ENCODE measurements at regions not wholly inside any gene's neighbourhood (a gene's known extent, or its start where the extent isn't known, plus 50 kb on each side); places are given as distances from the start of the nearest gene placed in this dataset.

DNA sequence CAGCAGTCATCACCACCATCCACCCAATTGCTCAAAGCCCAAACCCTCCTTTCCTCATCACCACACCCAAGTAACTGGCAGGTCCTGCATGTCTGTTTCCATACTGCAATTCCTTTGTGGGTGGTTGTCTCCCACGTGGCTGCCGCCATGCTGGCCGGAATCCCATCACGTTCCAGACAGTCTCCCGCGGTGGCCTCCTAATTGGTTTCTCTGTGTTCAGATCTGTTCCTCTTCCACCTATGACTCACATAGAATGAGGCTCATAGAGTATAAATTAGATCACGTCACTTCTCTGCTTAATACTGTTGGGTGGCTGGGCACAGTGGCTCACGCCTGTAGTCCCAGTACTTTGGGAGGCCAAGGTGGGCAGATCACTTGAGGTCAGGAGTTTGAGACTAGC lies 813.0 kb downstream of the TYW1 start:
- no peak for TF ChIP-seq RAD21 (IDR thresholded peaks at IDR 0.05)
- TF ChIP-seq, protein P1, sequence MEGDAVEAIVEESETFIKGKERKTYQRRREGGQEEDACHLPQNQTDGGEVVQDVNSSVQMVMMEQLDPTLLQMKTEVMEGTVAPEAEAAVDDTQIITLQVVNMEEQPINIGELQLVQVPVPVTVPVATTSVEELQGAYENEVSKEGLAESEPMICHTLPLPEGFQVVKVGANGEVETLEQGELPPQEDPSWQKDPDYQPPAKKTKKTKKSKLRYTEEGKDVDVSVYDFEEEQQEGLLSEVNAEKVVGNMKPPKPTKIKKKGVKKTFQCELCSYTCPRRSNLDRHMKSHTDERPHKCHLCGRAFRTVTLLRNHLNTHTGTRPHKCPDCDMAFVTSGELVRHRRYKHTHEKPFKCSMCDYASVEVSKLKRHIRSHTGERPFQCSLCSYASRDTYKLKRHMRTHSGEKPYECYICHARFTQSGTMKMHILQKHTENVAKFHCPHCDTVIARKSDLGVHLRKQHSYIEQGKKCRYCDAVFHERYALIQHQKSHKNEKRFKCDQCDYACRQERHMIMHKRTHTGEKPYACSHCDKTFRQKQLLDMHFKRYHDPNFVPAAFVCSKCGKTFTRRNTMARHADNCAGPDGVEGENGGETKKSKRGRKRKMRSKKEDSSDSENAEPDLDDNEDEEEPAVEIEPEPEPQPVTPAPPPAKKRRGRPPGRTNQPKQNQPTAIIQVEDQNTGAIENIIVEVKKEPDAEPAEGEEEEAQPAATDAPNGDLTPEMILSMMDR (IDR thresholded peaks at IDR 0.05; ENCODE audit: low read depth, low read length, missing input control), result no peak
- TF ChIP-seq RXRA (IDR thresholded peaks at IDR 0.05), result no peak
